HCT116 (cell line): ENCODE measurements at regions not wholly inside any gene's neighbourhood (a gene's known extent, or its start where the extent isn't known, plus 50 kb on each side); places are given as distances from the start of the nearest gene placed in this dataset.

Experiments
- ATAC-seq: fragments of 200-7000 bp; cut with Tn5 transposase; 2 replicates; pipeline ENCODE4 v1.9.1; 2020; ENCODE audit warnings: mild to moderate bottlenecking, moderate library complexity
- BruUV-seq: library from RNA; stranded (reverse); fragments of 400-500 nt; replicated peaks from 2 replicates; lab custom pipeline; 2021; lab: Mats Ljungman, UMichigan
- CTCF ChIA-PET: fragments of 300-600 bp; sonication (Branson Sonifier 250); formaldehyde crosslinking; loops from one replicate; lab custom pipeline; 2021; ENCODE audit warnings: antibody characterized with exemption; lab: Charles Lee
- POLR2A ChIA-PET: fragments of 300-600, 350-600 bp; sonication (Branson Sonifier 250); formaldehyde crosslinking; loops from one replicate; lab custom pipeline; 2021; ENCODE audit warnings: antibody characterized with exemption; lab: Charles Lee
- RAD21 ChIA-PET, 2 experiments: fragments of 300-600 bp; sonication (Branson Sonifier 250); formaldehyde crosslinking; loops; one replicate each; lab custom pipeline; 2023; ENCODE audit warnings: low total read pairs in 2 of 2; ENCODE audit not compliant: uncharacterized antibody in 2 of 2, unreplicated experiment in 2 of 2, low non-redundant PET in 1 of 2; lab: Charles Lee
- DNase-seq: peaks from one replicate; pipeline ENCODE4 v3.0.0-alpha.2; 2010; ENCODE audit warnings: low read depth, low spot score
- H2AFZ ChIP-seq: fragments of 200-600 bp; shearing (Covaris generic), sonication (generic); 2 replicates; pipeline ENCODE4 v1.6.1; 2017; ENCODE audit warnings: low read depth, mixed run types, mixed read lengths, antibody characterized with exemption, low read length; ENCODE audit not compliant: poor library complexity, severe bottlenecking
- H3K27ac ChIP-seq: 2 replicates; pipeline ENCODE4 v1.5.1; 2012; ENCODE audit warnings: low read depth, low read length
- H3K27me3 ChIP-seq: fragments of 200-600 bp; sonication (generic); 2 replicates; pipeline ENCODE4 v1.6.1; 2016; ENCODE audit warnings: mixed run types, low read length, mixed read lengths; ENCODE audit not compliant: insufficient read depth
- H3K36me3 ChIP-seq, 2 experiments: fragments of 200-500 bp in 1 of 2; fragments of 200-600 bp in 1 of 2; sonication (Bioruptor generic) in 1 of 2; sonication (generic) in 1 of 2; 2 replicates each; pipeline versions ENCODE4 v1.5.1 to v1.6.1; 2014 to 2016; ENCODE audit warnings: low read length in 2 of 2, inconsistent platforms in 1 of 2, mixed read lengths in 1 of 2, mixed run types in 1 of 2; ENCODE audit not compliant: insufficient read depth in 2 of 2, control insufficient read depth in 1 of 2
- H3K4me1 ChIP-seq, 2 experiments: fragments of 200-600 bp in 1 of 2; sonication (generic) in 1 of 2; 2 replicates each; pipeline versions ENCODE4 v1.5.1 to v1.6.1; 2012 to 2017; ENCODE audit warnings: low read length in 2 of 2, inconsistent platforms in 1 of 2, mild to moderate bottlenecking in 1 of 2, mixed read lengths in 1 of 2, mixed run types in 1 of 2, moderate library complexity in 1 of 2; ENCODE audit not compliant: insufficient read depth in 2 of 2, control insufficient read depth in 1 of 2
- H3K4me2 ChIP-seq: fragments of 200-600 bp; sonication (generic); 2 replicates; pipeline ENCODE4 v1.6.1; 2017; ENCODE audit warnings: mixed run types, low read length, mixed read lengths
- H3K4me3 ChIP-seq, 2 experiments: fragments of 200-600 bp in 1 of 2; sonication (generic) in 1 of 2; replicated peaks in 1 of 2; 2 replicates each; pipeline ENCODE4 v1.5.1; 2011 to 2016; ENCODE audit warnings: low read length in 2 of 2, control low read depth in 1 of 2, low read depth in 1 of 2, mild to moderate bottlenecking in 1 of 2, mixed read lengths in 1 of 2, mixed run types in 1 of 2
- H3K79me2 ChIP-seq: fragments of 200-600 bp; sonication (generic); 2 replicates; pipeline ENCODE4 v1.6.1; 2017; ENCODE audit warnings: mild to moderate bottlenecking, mixed run types, low read length, moderate library complexity, mixed read lengths; ENCODE audit not compliant: insufficient read depth
- H3K9ac ChIP-seq: fragments of 200-600 bp; sonication (generic); 2 replicates; pipeline ENCODE4 v1.6.1; 2016; ENCODE audit warnings: low read length, mixed read lengths
- H3K9me2 ChIP-seq: fragments of 200-600 bp; sonication (generic), shearing (Covaris generic); 2 replicates; pipeline ENCODE4 v1.6.1; 2017; ENCODE audit warnings: mixed run types, mild to moderate bottlenecking, moderate library complexity; ENCODE audit not compliant: insufficient read depth
- H3K9me3 ChIP-seq, 2 experiments: fragments of 200-500 bp in 1 of 2; fragments of 200-600 bp in 1 of 2; sonication (Bioruptor generic) in 1 of 2; sonication (generic) in 1 of 2; 2 replicates each; pipeline ENCODE4 v1.6.1; 2014 to 2017; ENCODE audit warnings: low read length in 2 of 2, mixed read lengths in 2 of 2, inconsistent platforms in 1 of 2, low read depth in 1 of 2, mild to moderate bottlenecking in 1 of 2, mixed run types in 1 of 2, moderate library complexity in 1 of 2; ENCODE audit not compliant: control insufficient read depth in 1 of 2, insufficient read depth in 1 of 2
- H4K20me1 ChIP-seq: fragments of 200-600 bp; sonication (generic), shearing (Covaris generic); 2 replicates; pipeline ENCODE4 v1.6.1; 2017; ENCODE audit warnings: mixed run types, mild to moderate bottlenecking, moderate library complexity; ENCODE audit not compliant: insufficient read depth
- CBX3 ChIP-seq: IDR thresholded peaks from 2 replicates; pipeline ENCODE4 v1.6.1; 2012; ENCODE audit warnings: low read depth
- CEBPB ChIP-seq: IDR thresholded peaks from 2 replicates; pipeline ENCODE4 v1.6.1; 2012; ENCODE audit warnings: low read depth
- EZH2phosphoT487 ChIP-seq: fragments of 200-600 bp; IDR thresholded peaks from 2 replicates; pipeline ENCODE4 v1.6.1; 2018; ENCODE audit warnings: antibody characterized with exemption, borderline replicate concordance
- FOSL1 ChIP-seq: IDR thresholded peaks from 2 replicates; pipeline ENCODE4 v1.6.1; 2012; ENCODE audit warnings: low read depth
- MAX ChIP-seq: IDR thresholded peaks from 2 replicates; pipeline ENCODE4 v1.6.1; 2012
- POLR2A ChIP-seq: IDR thresholded peaks from 2 replicates; pipeline ENCODE4 v1.7.0; 2011; ENCODE audit warnings: borderline replicate concordance; ENCODE audit not compliant: insufficient read depth, insufficient read length; ENCODE audit errors: extremely low read depth
- POLR2AphosphoS5 ChIP-seq: IDR thresholded peaks from 2 replicates; pipeline ENCODE4 v1.6.1; 2011; ENCODE audit warnings: mild to moderate bottlenecking, low read depth, low read length, moderate library complexity
- RAD21 ChIP-seq: IDR thresholded peaks from 2 replicates; pipeline ENCODE4 v1.6.1; 2012; ENCODE audit warnings: low read depth, mild to moderate bottlenecking
- REST ChIP-seq: IDR thresholded peaks from 2 replicates; pipeline ENCODE4 v1.6.1; 2012; ENCODE audit warnings: low read depth
- ZFX ChIP-seq: fragments of 450-650 bp; IDR thresholded peaks from 2 replicates; pipeline ENCODE4 v1.6.1; 2017
- intact Hi-C: fragments of 100-400 bp; cut with micrococcal nuclease; formaldehyde crosslinking; loops from 2 replicates; pipeline ENCODE4 v1.10.0; 2022
- TF ChIP-seq, protein P1 (sequence below): IDR thresholded peaks from 2 replicates; pipeline ENCODE4 v1.6.1; 2011; ENCODE audit warnings: mild to moderate bottlenecking, low read length, moderate library complexity; ENCODE audit not compliant: insufficient replicate concordance; ENCODE audit errors: extremely low read depth

DNA sequence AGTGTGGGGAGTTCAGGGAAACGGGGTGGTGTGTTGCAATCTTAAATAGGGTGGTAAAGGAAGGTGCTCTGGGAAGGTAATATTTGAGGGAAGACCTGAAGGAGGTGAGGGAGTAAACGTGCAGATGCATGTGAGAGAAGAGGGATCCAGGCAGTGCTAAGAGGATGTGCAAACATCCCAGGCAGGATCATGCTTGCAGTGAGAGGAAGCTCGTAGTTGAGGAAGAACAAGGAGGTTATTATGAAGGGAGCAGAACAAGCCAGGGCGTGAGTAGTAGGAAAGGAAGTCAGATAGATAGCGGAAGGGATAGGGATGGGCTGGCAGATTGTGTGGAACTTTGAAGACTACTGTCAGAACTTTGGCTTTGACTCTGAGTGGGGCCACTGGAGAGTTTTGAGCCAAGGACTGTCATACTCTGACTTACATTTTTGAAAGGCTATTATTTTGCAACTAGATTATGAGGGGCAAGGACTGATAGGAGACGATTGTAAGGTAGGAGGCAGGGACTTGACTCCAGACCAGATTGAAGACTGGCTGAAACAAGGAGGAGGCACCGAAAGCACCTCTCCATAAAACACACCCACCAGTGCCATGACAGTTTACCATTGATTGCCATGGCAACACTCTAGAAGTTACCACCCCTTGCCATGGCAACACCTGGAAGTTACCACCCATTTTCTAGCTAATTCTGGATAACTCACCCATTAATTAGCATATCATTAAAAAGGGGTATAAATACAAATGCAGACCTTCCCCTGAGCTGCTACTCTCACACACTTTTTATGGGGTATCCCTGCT, 67.0 kb downstream of the XCL2 start:
- no peaks in the 10 kb centered on the region for H3K27me3 ChIP-seq
- H3K4me3 ChIP-seq, result no peak overlapping the region
- no peaks in the 10 kb centered on the region for H3K79me2 ChIP-seq
- H3K27ac ChIP-seq, result no peak overlapping the region
- H3K9ac ChIP-seq, result no peak overlapping the region
- intact Hi-C loops, result no loop called here
- no peak overlapping the region for H2AFZ ChIP-seq
- POLR2A ChIA-PET, result no interaction called here
- peaks cover 0 to 3% of the 10 kb centered on the region in 2 experiments; a peak in 1 of 4 replicates for H3K9me3 ChIP-seq
- CTCF ChIA-PET, result no interaction called here
- DNase-seq, result no peak
- H3K4me2 ChIP-seq, result no peak overlapping the region
- no peaks in the 10 kb centered on the region for H3K4me1 ChIP-seq
- H3K36me3 ChIP-seq, result no peaks in the 10 kb centered on the region
- no peaks in the 10 kb centered on the region for H3K9me2 ChIP-seq
- TF ChIP-seq RAD21 (no peak), CEBPB (no peak), MAX (no peak), POLR2A (no peak), EZH2phosphoT487 (no peak), CBX3 (no peak), ZFX (no peak), POLR2AphosphoS5 (no peak), REST (no peak), FOSL1 (no peak)
- TF ChIP-seq, protein P1, sequence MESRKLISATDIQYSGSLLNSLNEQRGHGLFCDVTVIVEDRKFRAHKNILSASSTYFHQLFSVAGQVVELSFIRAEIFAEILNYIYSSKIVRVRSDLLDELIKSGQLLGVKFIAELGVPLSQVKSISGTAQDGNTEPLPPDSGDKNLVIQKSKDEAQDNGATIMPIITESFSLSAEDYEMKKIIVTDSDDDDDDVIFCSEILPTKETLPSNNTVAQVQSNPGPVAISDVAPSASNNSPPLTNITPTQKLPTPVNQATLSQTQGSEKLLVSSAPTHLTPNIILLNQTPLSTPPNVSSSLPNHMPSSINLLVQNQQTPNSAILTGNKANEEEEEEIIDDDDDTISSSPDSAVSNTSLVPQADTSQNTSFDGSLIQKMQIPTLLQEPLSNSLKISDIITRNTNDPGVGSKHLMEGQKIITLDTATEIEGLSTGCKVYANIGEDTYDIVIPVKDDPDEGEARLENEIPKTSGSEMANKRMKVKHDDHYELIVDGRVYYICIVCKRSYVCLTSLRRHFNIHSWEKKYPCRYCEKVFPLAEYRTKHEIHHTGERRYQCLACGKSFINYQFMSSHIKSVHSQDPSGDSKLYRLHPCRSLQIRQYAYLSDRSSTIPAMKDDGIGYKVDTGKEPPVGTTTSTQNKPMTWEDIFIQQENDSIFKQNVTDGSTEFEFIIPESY, result no peak
- TF ChIP-seq, all 23 proteins: peak for 0
- RAD21 ChIA-PET, result no interaction called here
- BruUV-seq, result no TSS peak
- H4K20me1 ChIP-seq, result no peaks in the 10 kb centered on the region
- no peak for ATAC-seq
